ENCODE measurements at regions not wholly inside any gene's neighbourhood (a gene's known extent, or its start where the extent isn't known, plus 50 kb on each side); places are given as distances from the start of the nearest gene placed in this dataset.
"Not testable (repeated sequence)": the region's sequence is repeated elsewhere in the genome, so short reads cannot be mapped to it uniquely, and the experiment has no call there.

DNA sequence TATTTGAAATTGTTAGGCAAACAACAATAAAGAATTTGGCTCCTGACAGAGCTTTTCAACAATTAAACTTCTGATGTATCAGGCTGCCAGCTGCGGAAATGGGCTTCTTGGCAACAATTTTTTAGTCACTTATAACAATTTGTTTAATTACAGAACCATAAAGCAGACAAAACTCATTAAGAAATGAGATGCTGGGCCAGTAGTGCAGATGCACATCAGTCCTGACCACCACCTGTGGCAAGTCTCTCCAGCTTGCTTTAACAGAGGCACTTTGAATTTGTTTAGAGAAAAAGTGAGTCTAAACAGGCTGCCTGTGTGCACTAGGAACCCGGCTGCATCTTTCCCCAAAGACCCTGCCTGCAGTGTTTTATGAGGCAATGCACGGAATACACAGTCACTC lies 1124.4 kb downstream of the NXPH1 start:
- DNase-seq, result no peak

DNA sequence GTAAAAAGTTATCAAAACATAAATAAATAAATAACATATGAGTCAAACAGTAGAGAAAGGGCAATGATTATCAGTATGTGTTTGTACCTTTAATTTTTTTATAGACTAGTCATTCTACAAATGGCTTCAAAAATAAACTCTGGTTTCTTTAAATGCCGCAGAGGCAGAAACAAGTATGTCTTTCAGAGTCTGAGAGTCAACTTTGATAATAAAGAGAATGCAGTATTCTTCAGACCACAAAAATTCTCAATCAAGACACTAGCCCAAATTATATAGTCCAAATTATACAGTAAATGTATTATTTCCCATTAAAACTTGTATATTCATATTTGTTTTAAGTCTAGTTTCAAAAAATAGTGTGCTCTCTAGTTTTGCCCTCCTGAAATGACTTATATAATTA lies 1142.3 kb downstream of the NXPH1 start:
- no peak for DNase-seq

- no peak for DNase-seq
These were observed 1149.4 kb downstream of the NXPH1 start for GRCh38 chr7:9582824-9583223.

DNA sequence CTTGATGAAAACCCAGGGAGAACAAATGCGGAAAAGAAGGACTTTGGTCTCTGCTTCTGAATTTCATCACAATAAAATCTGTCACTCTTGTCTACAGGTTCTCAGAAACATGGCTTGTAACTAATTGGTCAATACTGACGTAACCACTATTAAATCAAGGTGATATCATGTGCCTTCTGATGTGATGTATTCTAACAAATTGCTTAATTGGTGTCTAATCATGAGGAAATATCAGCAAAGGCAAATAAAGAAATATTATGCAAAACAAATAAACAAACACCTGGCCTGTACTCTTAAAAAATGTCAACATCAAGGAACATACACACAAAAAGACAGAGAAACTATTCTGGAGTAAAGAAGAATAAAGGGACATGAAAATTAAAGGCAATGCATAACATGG lies 1165.0 kb downstream of the NXPH1 start:
- DNase-seq, result no peak

DNA sequence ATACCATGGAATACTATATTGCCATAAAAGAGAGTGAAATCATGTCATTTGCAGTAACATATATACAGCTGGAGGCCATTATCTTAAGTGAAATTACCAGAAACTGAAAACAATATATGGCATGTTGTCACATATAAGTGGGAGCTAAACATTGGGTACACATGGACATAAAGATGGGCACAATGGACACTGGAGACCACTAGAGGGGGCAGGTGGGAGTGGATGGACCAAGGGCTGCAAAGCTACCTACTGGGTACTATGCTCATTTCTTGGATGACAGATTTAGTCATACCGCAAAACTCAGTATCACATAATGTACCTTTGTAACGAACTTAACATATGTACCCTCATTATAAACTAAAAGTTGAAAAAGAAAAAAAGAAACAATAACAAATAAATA lies 1167.6 kb downstream of the NXPH1 start:
- no peak for DNase-seq

DNA sequence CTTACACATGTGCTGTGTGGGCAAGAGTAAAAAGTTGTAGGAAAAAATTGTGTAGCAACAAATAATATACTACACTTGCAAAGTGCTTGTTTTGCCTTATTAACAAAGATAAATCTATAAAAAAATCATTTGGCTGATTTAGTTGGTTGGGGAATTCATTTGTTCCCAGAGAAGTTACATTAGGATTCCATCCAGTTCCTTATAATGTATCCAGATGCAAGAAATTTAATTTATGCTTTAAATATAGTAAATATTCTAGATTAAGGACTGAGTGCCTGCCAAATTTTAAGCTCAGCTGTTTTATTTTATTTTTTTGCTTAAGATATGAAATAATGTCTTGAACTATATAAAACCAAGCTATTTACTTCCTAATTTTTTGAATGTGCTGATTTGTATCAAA lies 1169.9 kb downstream of the NXPH1 start:
- no peak for DNase-seq

GRCh38 chr7:9608560-9608959 lies 1175.2 kb downstream of the NXPH1 start:
- no peak for DNase-seq

DNA sequence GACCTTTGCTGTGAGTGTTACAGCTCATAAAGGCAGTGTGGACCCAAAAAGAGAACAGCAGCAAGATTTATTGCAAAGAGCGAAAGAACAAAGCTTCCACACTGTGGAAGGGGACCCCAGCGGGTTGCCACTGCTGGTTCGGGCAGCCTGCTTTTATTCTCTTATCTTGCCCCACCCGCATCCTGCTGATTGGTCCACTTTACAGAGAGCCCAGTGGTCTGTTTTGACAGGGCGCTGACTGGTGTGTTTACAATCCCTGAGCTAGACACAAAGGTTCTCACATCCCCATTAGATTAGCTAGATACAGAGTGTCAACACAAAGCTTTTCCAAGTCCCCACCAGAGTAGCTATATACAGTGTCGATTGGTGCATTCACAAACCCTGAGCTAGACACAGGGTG lies 1187.5 kb downstream of the NXPH1 start:
- DNase-seq, result not testable (repeated sequence)

DNA sequence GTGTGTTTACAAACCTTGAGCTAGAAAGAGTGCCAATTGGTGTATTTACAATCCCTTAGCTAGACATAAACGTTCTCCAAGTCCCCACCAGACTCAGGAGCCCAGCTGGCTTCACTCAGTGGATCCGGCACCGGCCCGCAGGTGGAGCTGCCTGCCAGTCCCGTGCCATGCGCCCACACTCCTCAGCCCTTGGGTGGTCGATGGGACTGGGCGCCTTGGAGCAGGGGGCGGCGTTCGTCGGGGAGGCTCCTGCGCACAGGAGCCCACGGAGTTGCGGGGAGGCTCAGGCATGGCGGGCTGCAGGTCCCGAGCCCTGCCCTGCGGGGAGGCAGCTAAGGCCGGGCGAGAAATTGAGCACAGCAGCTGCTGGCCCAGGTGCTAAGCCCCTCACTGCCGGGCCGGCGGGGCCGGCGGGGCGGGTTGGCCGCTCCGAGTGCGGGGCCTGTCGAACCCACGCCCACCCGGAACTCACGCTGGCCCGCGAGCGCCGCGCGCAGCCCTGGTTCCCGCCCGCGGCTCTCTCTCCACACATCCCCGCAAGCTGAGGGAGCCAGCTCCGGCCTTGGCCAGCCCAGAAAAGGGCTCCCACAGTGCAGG lies 1188.0 kb downstream of the NXPH1 start:
- DNase-seq, result not testable (repeated sequence)

- no peak for DNase-seq
These were observed 1188.5 kb downstream of the NXPH1 start for GRCh38 chr7:9621927-9622326.

DNA sequence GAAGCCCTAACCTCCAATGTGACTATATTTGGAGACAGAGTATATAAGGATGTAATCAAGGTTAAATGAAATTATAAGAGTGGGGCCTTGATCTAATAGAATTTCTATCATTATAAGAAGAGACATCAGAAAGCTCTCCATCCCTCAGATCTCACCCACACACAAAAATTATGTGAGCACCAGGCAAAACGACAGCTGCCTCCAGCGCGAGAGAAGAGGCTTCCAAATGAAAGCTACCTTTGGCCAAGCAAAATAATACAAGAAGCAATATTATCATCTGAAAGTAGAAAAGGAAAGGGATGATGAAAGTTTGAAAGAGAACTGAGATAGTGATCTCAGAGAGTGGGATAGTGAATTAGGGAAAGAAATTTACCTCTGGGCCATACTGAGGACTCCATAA lies 1192.5 kb downstream of the NXPH1 start:
- DNase-seq, result no peak

- DNase-seq, result no peak
These were observed 1212.3 kb downstream of the NXPH1 start for GRCh38 chr7:9645756-9646155.

DNA sequence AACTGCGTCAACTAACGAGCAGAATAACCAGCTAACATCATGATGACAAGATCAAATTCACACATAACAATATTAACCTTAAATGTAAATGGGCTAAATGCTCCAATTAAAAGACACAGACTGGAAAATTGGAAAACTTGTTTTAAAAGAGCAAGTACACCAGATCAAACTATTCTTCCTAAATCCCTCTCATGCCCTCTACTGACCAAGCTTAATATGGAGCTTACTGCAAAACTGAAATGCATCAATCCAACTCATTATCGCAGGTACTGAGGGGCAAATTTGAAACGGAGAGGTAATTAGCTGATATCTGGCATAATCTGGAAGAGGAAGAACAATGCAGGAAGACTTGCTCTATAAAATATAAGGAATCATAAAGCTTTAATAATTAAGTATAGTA lies 1223.8 kb downstream of the NXPH1 start:
- DNase-seq, result no peak

DNA sequence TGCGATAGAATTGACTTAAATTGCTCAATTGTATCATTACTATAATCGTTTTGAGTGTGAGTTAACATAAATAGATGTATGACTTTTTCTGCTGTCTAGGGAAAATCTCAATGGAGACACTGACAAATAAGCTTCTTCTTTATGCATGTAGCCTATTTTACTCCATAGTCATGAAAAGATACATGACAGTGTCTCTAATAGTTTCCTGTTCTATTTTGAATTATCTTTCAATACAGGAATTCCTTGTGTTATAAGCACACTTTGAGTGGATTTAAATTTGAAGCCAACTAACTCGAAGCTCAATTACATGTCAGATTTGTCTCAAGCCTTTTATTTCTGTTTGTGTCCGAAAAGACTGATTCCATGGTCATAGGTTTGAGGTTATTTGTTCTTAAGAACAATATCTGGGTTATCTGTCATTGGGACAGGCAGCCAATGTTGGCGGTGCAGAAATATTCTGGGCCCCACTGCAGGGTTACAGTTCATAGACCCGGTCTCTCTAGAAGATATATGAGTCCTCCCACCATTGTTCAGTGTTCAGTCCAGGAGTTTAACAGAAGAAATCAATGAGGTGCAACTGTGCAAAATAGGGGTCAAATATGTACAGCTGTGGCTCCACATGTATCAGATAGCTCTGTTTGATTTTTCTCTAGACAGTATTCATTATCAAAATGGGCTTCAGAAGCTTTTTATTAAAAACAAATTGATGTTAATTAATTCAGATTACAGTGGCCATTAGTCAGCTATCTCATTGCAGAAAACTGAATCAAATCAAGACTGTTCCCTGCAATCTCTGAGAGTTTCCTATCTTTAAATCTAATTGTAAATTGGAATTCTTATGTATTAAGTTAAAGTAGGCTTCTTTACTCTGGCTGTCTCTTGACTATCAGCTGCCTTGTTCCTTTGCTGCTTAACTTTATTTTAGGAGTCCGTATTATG lies 1238.8 kb downstream of the NXPH1 start:
- no peak for DNase-seq

- DNase-seq, result no peak
These were observed 1247.3 kb downstream of the NXPH1 start for GRCh38 chr7:9680713-9681112.

DNA sequence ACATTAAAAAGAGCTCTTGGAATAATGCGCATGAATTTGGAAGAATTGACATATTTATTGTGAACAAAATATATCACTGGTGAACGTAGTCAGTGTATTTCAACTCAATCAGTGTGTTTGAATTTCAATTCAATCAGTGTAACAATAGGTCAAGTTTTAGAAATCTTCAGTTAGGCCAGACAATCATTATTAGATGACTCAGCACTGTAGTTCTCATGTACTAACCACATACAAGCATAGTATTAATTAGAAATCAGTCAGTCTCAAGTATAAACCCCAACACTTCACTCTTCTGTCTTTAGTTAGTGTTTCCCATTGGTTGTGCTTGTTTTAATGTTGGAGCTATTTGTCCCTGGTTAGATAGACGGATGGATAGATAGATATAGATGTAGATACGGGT lies 1247.9 kb downstream of the NXPH1 start:
- DNase-seq, result no peak

DNA sequence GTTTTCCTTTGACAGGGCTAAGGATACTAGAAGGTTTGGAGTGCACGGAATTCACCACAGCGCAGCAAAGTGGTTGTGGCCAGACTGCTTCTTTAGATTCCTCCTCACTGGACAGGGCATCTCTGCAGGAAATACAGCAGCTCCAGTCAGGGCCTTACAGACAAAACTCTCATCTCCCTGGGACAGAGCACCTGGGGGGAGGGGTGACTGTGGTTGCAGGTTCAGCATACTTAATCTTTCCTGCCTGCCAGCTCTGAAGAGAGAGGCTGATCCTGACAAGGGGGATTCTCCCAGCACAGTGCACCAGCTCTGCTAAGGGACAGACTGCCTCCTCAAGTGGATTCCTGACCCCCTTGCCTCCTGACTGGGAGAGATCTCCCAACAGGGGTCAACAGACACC lies 1257.9 kb downstream of the NXPH1 start:
- no peak for DNase-seq

- no peak for DNase-seq
These were observed 1265.0 kb downstream of the NXPH1 start for GRCh38 chr7:9698375-9698774.

- DNase-seq, result no peak
These were observed 1264.5 kb upstream of the PHF14 start for GRCh38 chr7:9709216-9709615.

- no peak for DNase-seq
These were observed 1262.3 kb upstream of the PHF14 start for GRCh38 chr7:9711259-9711918.

GRCh38 chr7:9718071-9718661 lies 1255.5 kb upstream of the PHF14 start:
- no peak for DNase-seq

GRCh38 chr7:9719303-9719702 lies 1254.4 kb upstream of the PHF14 start:
- DNase-seq, result no peak

DNA sequence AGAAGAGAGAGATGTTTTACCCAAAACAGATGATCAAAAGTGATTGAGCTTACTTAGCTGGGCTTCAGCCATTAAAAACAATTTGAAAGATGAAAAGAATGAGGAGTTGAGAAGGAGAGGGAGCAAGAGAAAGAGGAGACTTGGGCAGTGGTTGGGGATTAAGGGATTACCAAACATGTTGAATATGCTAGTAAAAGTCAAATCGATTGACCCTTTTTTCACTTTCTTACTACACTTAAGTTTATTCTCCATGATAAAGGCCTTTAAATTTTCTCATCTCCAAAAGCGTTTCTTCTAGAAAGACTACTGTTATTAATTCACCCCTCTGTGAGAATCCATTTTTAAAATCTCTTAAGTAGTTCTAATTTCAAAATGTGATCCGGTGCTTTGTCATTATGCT lies 1254.0 kb upstream of the PHF14 start:
- DNase-seq, result no peak
